ENCODE measurements at regions not wholly inside any gene's neighbourhood (a gene's known extent, or its start where the extent isn't known, plus 50 kb on each side); places are given as distances from the start of the nearest gene placed in this dataset.
A peak's percentile ranks its signal among the peaks of the same experiment; 100 is the strongest.

- ChIA-PET POLR2A (ENCODE audit: unreplicated experiment) (no interaction called here), CTCF (no interaction called here)
- DNase-seq = no peak
- no peaks in the 10 kb centered on the region for H3K27me3 ChIP-seq (ENCODE audit: insufficient read depth, low read depth)
- 0 out of 2 replicates have a peak, but pooled peaks cover 3% of the 10 kb centered on the region for H3K9me3 ChIP-seq (ENCODE audit: insufficient read depth, low read depth)
- no peak overlapping the region for H2AFZ ChIP-seq
- BruUV-seq (replicated peaks) = no TSS peak
- H3K27ac ChIP-seq = no peak overlapping the region
- H4K20me1 ChIP-seq (ENCODE audit: insufficient read depth) = no peaks in the 10 kb centered on the region
- no peaks in the 10 kb centered on the region for H3F3A ChIP-seq (ENCODE audit: insufficient read depth, low read depth)
- peaks cover 9% of the 10 kb centered on the region for H3K4me1 ChIP-seq (replicated peaks; ENCODE audit: insufficient read depth)
- no peaks in the 10 kb centered on the region for H3K36me3 ChIP-seq (ENCODE audit: low read depth)
- no peaks in the 10 kb centered on the region for H3K79me2 ChIP-seq (ENCODE audit: low read depth)
- intact Hi-C loops (cut with micrococcal nuclease; ENCODE audit: unreplicated experiment) = no loop called here
- H3K4me3 ChIP-seq = no peak overlapping the region
- H3K9me2 ChIP-seq (ENCODE audit: insufficient read depth) = no peaks in the 10 kb centered on the region
- TF ChIP-seq CTCF (conservative IDR thresholded peaks at IDR 0.05) (no peak), EZH2 (IDR thresholded peaks at IDR 0.05; ENCODE audit: low read depth) (no peak)
- no peak overlapping the region for H3K4me2 ChIP-seq
Measured at GRCh38 chr4:124970011-124970410, 257.5 kb upstream of the ANKRD50 start.

- no peak for DNase-seq
- H4K20me1 ChIP-seq (ENCODE audit: insufficient read depth) = no peaks in the 10 kb centered on the region
- H2AFZ ChIP-seq = 0 out of 2 replicates have a peak overlapping the region, but pooled peaks have one; percentile 10
- no peaks in the 10 kb centered on the region for H3F3A ChIP-seq (ENCODE audit: insufficient read depth, low read depth)
- intact Hi-C loops (cut with micrococcal nuclease; ENCODE audit: unreplicated experiment) = no loop called here
- H3K27me3 ChIP-seq (ENCODE audit: insufficient read depth, low read depth) = no peaks in the 10 kb centered on the region
- no peaks in the 10 kb centered on the region for H3K36me3 ChIP-seq (ENCODE audit: low read depth)
- H3K9me3 ChIP-seq (ENCODE audit: insufficient read depth, low read depth) = peaks cover 10% of the 10 kb centered on the region
- POLR2A ChIA-PET (ENCODE audit: unreplicated experiment) = no interaction called here
- BruUV-seq (replicated peaks) = no TSS peak
- CTCF ChIA-PET = no interaction called here
- TF ChIP-seq EZH2 (IDR thresholded peaks at IDR 0.05; ENCODE audit: low read depth) (no peak), CTCF (conservative IDR thresholded peaks at IDR 0.05) (no peak)
- H3K27ac ChIP-seq = no peak overlapping the region
- no peak overlapping the region for H3K4me3 ChIP-seq
- H3K4me2 ChIP-seq = no peak overlapping the region
- no peaks in the 10 kb centered on the region for H3K4me1 ChIP-seq (replicated peaks; ENCODE audit: insufficient read depth)
- H3K9me2 ChIP-seq (ENCODE audit: insufficient read depth) = no peaks in the 10 kb centered on the region
- H3K79me2 ChIP-seq (ENCODE audit: low read depth) = no peaks in the 10 kb centered on the region
Measured at GRCh38 chr4:124965497-124965891, 253.0 kb upstream of the ANKRD50 start.

GRCh38 chr4:124964852-124965496, 252.4 kb upstream of the ANKRD50 start:
- DNase-seq = no peak
- Histone ChIP-seq H2AFZ (0 out of 2 replicates have a peak overlapping the region, but pooled peaks have one; percentile 10), H3K27ac (no peak overlapping the region), H3K36me3 (ENCODE audit: low read depth) (no peaks in the 10 kb centered on the region), H3K4me3 (no peak overlapping the region), H3K79me2 (ENCODE audit: low read depth) (no peaks in the 10 kb centered on the region), H4K20me1 (ENCODE audit: insufficient read depth) (no peaks in the 10 kb centered on the region), H3K4me1 (replicated peaks; ENCODE audit: insufficient read depth) (no peaks in the 10 kb centered on the region), H3K27me3 (ENCODE audit: insufficient read depth, low read depth) (no peaks in the 10 kb centered on the region), H3K9me2 (ENCODE audit: insufficient read depth) (no peaks in the 10 kb centered on the region), H3K4me2 (no peak overlapping the region), H3K9me3 (ENCODE audit: insufficient read depth, low read depth) (peaks cover 13% of the 10 kb centered on the region), H3F3A (ENCODE audit: insufficient read depth, low read depth) (no peaks in the 10 kb centered on the region)
- BruUV-seq (replicated peaks) = no TSS peak
- ChIA-PET POLR2A (ENCODE audit: unreplicated experiment) (no interaction called here), CTCF (no interaction called here)
- intact Hi-C loops (cut with micrococcal nuclease; ENCODE audit: unreplicated experiment) = no loop called here
- no peak for TF ChIP-seq EZH2 (IDR thresholded peaks at IDR 0.05; ENCODE audit: low read depth)
- no peak for TF ChIP-seq CTCF (conservative IDR thresholded peaks at IDR 0.05)
